ENCODE measurements at regions not wholly inside any gene's neighbourhood (a gene's known extent, or its start where the extent isn't known, plus 50 kb on each side); places are given as distances from the start of the nearest gene placed in this dataset.

DNA sequence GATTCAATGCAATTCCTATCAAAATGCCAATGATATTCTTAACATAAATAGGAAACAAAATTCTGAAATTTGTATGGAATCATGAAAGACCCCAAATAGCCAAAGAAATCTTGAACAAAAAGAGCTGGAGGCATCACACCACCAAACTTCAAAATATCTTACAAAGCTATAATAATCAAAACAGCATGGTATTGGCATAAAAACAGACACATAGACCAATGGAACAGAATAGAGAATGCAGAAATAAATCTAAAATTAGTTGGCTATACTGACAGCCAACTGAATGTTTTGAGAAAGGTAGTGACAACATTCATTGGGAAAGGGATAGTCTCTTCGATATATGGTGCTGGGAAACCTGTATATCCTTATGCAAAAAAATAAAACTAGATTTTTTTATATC is 121.9 kb upstream of the ASCC3 start:
- TF ChIP-seq, protein P1, sequence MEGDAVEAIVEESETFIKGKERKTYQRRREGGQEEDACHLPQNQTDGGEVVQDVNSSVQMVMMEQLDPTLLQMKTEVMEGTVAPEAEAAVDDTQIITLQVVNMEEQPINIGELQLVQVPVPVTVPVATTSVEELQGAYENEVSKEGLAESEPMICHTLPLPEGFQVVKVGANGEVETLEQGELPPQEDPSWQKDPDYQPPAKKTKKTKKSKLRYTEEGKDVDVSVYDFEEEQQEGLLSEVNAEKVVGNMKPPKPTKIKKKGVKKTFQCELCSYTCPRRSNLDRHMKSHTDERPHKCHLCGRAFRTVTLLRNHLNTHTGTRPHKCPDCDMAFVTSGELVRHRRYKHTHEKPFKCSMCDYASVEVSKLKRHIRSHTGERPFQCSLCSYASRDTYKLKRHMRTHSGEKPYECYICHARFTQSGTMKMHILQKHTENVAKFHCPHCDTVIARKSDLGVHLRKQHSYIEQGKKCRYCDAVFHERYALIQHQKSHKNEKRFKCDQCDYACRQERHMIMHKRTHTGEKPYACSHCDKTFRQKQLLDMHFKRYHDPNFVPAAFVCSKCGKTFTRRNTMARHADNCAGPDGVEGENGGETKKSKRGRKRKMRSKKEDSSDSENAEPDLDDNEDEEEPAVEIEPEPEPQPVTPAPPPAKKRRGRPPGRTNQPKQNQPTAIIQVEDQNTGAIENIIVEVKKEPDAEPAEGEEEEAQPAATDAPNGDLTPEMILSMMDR (IDR thresholded peaks at IDR 0.05): no peak
- TF ChIP-seq POLR2A (IDR thresholded peaks at IDR 0.05) (no peak), POLR2AphosphoS5 (IDR thresholded peaks at IDR 0.05) (no peak)
